Suprapubic skin (tissue), 4 donors: ENCODE measurements at regions not wholly inside any gene's neighbourhood (a gene's known extent, or its start where the extent isn't known, plus 50 kb on each side); places are given as distances from the start of the nearest gene placed in this dataset.

Experiments used
- DNase-seq, 2 donors: peaks; one replicate each; pipeline ENCODE4 v3.0.0-alpha.2; 2019; ENCODE audit warnings: low spot score in 2 of 2
- H3K27ac ChIP-seq: fragments of 200-600 bp; sonication (generic); one replicate; pipeline ENCODE4 v1.5.1; 2019
- H3K27me3 ChIP-seq: fragments of 200-600 bp; sonication (generic); one replicate; pipeline ENCODE4 v1.5.1; 2019
- H3K36me3 ChIP-seq: fragments of 200-600 bp; sonication (generic); one replicate; pipeline ENCODE4 v1.5.1; 2019
- H3K4me1 ChIP-seq: fragments of 200-600 bp; sonication (generic); one replicate; pipeline ENCODE4 v1.5.1; 2019
- H3K4me3 ChIP-seq: fragments of 200-600 bp; sonication (generic); one replicate; pipeline ENCODE4 v1.5.1; 2019; ENCODE audit warnings: mild to moderate bottlenecking
- H3K9me3 ChIP-seq: fragments of 200-600 bp; sonication (generic); one replicate; pipeline ENCODE4 v1.5.1; 2019
- CTCF ChIP-seq, 2 donors: fragments of 200-600 bp in 1 of 2; fragments of 450-650 bp in 1 of 2; sonication (generic) in 1 of 2; IDR thresholded peaks; one replicate each; pipeline ENCODE4 v1.5.1; 2016 to 2019; ENCODE audit warnings: antibody characterized with exemption in 2 of 2, mild to moderate bottlenecking in 1 of 2, moderate library complexity in 1 of 2
- EP300 ChIP-seq: sonication (generic); formaldehyde crosslinking; IDR thresholded peaks from one replicate; pipeline ENCODE4 v1.6.1; 2017; ENCODE audit warnings: antibody characterized with exemption
- POLR2A ChIP-seq, 2 donors: fragments of 450-650 bp; IDR thresholded peaks; one replicate each; pipeline ENCODE4 v1.6.1; 2017; ENCODE audit warnings: antibody characterized with exemption in 2 of 2, mild to moderate bottlenecking in 2 of 2, moderate library complexity in 2 of 2
- POLR2AphosphoS5 ChIP-seq, 3 donors: sonication (generic); formaldehyde crosslinking; IDR thresholded peaks; one replicate each; pipeline ENCODE4 v1.6.1; 2017; ENCODE audit warnings: antibody characterized with exemption in 3 of 3
- WGBS: methylation state at CpG from one replicate; pipeline ENCODE4 v1.1.5; 2018; 5-methylcytosine and 5-hydroxymethylcytosine counted together

GRCh38 chr3:76035117-76035516 lies 249.8 kb upstream of the ZNF717 start:
- Histone ChIP-seq H3K4me1 (no peaks in the 10 kb centered on the region), H3K27ac (no peak overlapping the region), H3K9me3 (no peaks in the 10 kb centered on the region), H3K36me3 (no peaks in the 10 kb centered on the region), H3K4me3 (no peak overlapping the region), H3K27me3 (no peaks in the 10 kb centered on the region)
- DNase-seq = no peak
- 99% methylated on average over 2 of the region's 2 CpGs for WGBS
- TF ChIP-seq POLR2A (IDR thresholded peaks at IDR 0.05) (no peak), CTCF (IDR thresholded peaks at IDR 0.05) (no peak), POLR2AphosphoS5 (IDR thresholded peaks at IDR 0.05) (no peak), EP300 (no peak)

GRCh38 chr3:76038949-76039348 lies 253.6 kb upstream of the ZNF717 start:
- Histone ChIP-seq H3K4me1 (no peaks in the 10 kb centered on the region), H3K4me3 (no peak overlapping the region), H3K27me3 (no peaks in the 10 kb centered on the region), H3K36me3 (no peaks in the 10 kb centered on the region), H3K27ac (no peak overlapping the region), H3K9me3 (no peaks in the 10 kb centered on the region)
- no peak for DNase-seq
- no peak for TF ChIP-seq CTCF (IDR thresholded peaks at IDR 0.05)
- no peak for TF ChIP-seq EP300
- WGBS = 80% methylated on average over 2 of the region's 2 CpGs

GRCh38 chr3:76039431-76039830 lies 254.1 kb upstream of the ZNF717 start:
- Histone ChIP-seq H3K27ac (no peak overlapping the region), H3K4me3 (no peak overlapping the region), H3K27me3 (no peaks in the 10 kb centered on the region), H3K9me3 (no peaks in the 10 kb centered on the region), H3K4me1 (no peaks in the 10 kb centered on the region), H3K36me3 (no peaks in the 10 kb centered on the region)
- DNase-seq = no peak
- no peak for TF ChIP-seq CTCF (IDR thresholded peaks at IDR 0.05)
- no peak for TF ChIP-seq POLR2A (IDR thresholded peaks at IDR 0.05)
- no peak for TF ChIP-seq POLR2AphosphoS5 (IDR thresholded peaks at IDR 0.05)
- TF ChIP-seq EP300 = no peak

- Histone ChIP-seq H3K36me3 (no peaks in the 10 kb centered on the region), H3K4me3 (no peak overlapping the region), H3K27ac (no peak overlapping the region), H3K4me1 (no peaks in the 10 kb centered on the region), H3K27me3 (no peaks in the 10 kb centered on the region), H3K9me3 (no peaks in the 10 kb centered on the region)
- TF ChIP-seq CTCF (IDR thresholded peaks at IDR 0.05) = no peak
- TF ChIP-seq EP300 = no peak
- no peak for TF ChIP-seq POLR2AphosphoS5 (IDR thresholded peaks at IDR 0.05)
- TF ChIP-seq POLR2A (IDR thresholded peaks at IDR 0.05) = no peak
- 50% methylated on average over 1 of the region's 1 CpG for whole genome bisulfite sequencing
- no peak for DNase-seq
These were observed 255.6 kb upstream of the ZNF717 start for GRCh38 chr3:76040946-76041345.

GRCh38 chr3:76043746-76044145 lies 258.4 kb upstream of the ZNF717 start:
- 72% methylated on average over 2 of the region's 2 CpGs for WGBS
- H3K4me1 ChIP-seq = no peaks in the 10 kb centered on the region
- H3K36me3 ChIP-seq = no peaks in the 10 kb centered on the region
- H3K27ac ChIP-seq = no peak overlapping the region
- H3K4me3 ChIP-seq = no peak overlapping the region
- no peaks in the 10 kb centered on the region for H3K9me3 ChIP-seq
- TF ChIP-seq CTCF (IDR thresholded peaks at IDR 0.05) (no peak), POLR2AphosphoS5 (IDR thresholded peaks at IDR 0.05) (no peak), POLR2A (IDR thresholded peaks at IDR 0.05) (no peak), EP300 (no peak)
- no peak for DNase-seq
- no peaks in the 10 kb centered on the region for H3K27me3 ChIP-seq
